PC-3 (cell line): ENCODE measurements at regions not wholly inside any gene's neighbourhood (a gene's known extent, or its start where the extent isn't known, plus 50 kb on each side); places are given as distances from the start of the nearest gene placed in this dataset.

ENCODE experiments used
- EZH2phosphoT487 ChIP-seq: fragments of 300-600 bp; sonication (generic); IDR thresholded peaks from 2 replicates; pipeline ENCODE4 v1.6.1; 2018; ENCODE audit warnings: mild to moderate bottlenecking, antibody characterized with exemption, low read length, borderline replicate concordance
- TF ChIP-seq, protein P1 (sequence below): fragments of 300-600 bp; sonication (generic); conservative IDR thresholded peaks from 2 replicates; pipeline ENCODE4 v1.5.1; 2017; ENCODE audit warnings: antibody characterized with exemption, low read depth, mild to moderate bottlenecking, low read length

DNA sequence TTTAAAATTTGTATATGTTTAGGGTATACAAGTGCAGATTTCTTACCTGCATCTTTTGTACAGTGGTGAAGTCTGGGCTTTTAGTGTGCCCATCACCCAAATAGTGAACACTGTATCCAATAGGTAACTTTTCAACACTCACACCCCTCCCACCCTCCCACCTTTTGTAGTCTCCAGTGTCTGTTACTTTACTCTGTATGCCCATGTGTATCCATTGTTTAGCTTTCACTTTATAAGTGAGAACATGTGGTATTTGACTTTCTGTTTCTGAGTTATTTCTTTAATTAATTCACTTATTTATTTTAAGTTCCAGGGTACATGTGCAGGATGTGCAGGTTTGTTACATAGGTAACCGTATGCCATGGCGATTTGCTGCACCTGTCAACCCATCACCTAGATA is 124.8 kb upstream of the NEO1 start:
- TF ChIP-seq, protein P1, sequence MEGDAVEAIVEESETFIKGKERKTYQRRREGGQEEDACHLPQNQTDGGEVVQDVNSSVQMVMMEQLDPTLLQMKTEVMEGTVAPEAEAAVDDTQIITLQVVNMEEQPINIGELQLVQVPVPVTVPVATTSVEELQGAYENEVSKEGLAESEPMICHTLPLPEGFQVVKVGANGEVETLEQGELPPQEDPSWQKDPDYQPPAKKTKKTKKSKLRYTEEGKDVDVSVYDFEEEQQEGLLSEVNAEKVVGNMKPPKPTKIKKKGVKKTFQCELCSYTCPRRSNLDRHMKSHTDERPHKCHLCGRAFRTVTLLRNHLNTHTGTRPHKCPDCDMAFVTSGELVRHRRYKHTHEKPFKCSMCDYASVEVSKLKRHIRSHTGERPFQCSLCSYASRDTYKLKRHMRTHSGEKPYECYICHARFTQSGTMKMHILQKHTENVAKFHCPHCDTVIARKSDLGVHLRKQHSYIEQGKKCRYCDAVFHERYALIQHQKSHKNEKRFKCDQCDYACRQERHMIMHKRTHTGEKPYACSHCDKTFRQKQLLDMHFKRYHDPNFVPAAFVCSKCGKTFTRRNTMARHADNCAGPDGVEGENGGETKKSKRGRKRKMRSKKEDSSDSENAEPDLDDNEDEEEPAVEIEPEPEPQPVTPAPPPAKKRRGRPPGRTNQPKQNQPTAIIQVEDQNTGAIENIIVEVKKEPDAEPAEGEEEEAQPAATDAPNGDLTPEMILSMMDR, result no peak
- no peak for TF ChIP-seq EZH2phosphoT487
